Fibroblast of the aortic adventitia (primary cell): ENCODE measurements at regions not wholly inside any gene's neighbourhood (a gene's known extent, or its start where the extent isn't known, plus 50 kb on each side); places are given as distances from the start of the nearest gene placed in this dataset.

Experiments
- DNase-seq: peaks from one replicate; pipeline ENCODE4 v3.0.0-alpha.2; 2010; ENCODE audit warnings: low read depth
- H3K4me3 ChIP-seq: 2 replicates; pipeline ENCODE4 v1.5.1; 2011; ENCODE audit warnings: low read depth, mild to moderate bottlenecking, control low read depth, low read length, moderate library complexity
- TF ChIP-seq, protein P1 (sequence below): IDR thresholded peaks from 2 replicates; pipeline ENCODE4 v1.5.1; 2011; ENCODE audit warnings: mild to moderate bottlenecking, low read length, control low read depth, inconsistent platforms; ENCODE audit not compliant: insufficient read depth

DNA sequence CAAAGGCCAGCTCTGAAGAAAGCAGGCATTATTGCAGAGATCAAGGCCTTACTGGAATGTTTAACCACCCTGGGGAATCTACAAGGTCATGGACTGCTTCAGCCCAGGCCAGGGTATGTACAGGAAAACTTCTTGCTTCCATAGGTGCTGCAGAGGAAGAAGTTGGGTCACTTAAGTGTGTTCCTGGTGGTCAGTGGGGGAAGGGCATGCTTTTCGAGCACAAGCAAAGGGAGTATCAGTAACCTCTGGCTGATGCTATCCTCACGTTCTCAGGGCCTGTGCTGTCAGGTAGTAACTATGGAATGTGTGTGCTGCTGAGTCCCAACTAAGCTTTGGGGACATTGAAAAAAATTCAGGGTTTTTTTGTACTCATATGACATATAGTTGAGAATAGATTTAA is 234.0 kb upstream of the SP4 start:
- TF ChIP-seq, protein P1, sequence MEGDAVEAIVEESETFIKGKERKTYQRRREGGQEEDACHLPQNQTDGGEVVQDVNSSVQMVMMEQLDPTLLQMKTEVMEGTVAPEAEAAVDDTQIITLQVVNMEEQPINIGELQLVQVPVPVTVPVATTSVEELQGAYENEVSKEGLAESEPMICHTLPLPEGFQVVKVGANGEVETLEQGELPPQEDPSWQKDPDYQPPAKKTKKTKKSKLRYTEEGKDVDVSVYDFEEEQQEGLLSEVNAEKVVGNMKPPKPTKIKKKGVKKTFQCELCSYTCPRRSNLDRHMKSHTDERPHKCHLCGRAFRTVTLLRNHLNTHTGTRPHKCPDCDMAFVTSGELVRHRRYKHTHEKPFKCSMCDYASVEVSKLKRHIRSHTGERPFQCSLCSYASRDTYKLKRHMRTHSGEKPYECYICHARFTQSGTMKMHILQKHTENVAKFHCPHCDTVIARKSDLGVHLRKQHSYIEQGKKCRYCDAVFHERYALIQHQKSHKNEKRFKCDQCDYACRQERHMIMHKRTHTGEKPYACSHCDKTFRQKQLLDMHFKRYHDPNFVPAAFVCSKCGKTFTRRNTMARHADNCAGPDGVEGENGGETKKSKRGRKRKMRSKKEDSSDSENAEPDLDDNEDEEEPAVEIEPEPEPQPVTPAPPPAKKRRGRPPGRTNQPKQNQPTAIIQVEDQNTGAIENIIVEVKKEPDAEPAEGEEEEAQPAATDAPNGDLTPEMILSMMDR, result no peak
- no peak for DNase-seq
- H3K4me3 ChIP-seq, result no peak overlapping the region

DNA sequence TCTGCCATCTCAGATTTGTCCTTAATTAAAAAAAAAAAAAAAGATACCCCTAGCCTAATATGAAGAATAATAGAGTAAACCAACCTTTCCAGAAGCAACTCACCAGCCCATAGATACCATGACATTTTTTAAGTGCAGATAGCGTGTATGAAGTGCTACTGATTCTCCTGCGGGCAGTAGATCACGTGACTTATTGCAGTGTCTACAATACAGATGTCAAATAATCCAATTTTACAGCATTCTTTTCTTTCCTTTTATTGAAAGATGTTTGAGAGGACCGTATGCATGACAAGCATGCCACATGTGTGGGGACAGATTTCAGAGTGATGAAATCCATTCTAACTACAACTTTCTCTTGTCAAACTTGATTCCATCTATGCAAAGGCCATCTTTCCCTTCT is 232.9 kb upstream of the SP4 start:
- no peak for DNase-seq
- TF ChIP-seq, protein P1, result no peak

DNA sequence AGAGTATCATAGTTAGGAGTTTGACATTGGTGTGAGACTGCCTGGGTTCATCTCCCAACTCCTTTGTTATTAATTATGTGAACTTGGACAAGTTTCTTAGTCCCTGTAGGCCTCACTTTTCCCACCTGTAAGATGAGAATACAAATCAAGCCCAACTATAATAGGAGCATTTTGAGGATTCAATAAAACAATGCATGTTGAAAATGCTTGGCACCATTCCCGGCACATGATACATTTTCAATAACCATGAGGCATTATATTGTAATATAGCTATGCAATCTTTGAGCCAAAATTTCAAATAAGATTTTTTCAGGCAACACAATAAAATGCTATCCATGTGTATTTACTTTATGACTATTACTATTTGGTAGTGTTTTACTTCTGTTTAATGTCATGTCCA is 229.0 kb upstream of the SP4 start:
- DNase-seq, result no peak
- TF ChIP-seq, protein P1, result no peak
- H3K4me3 ChIP-seq, result no peak overlapping the region

More for the DNA sequence above, 232.9 kb upstream of the SP4 start:
- H3K4me3 ChIP-seq, result no peak overlapping the region

DNA sequence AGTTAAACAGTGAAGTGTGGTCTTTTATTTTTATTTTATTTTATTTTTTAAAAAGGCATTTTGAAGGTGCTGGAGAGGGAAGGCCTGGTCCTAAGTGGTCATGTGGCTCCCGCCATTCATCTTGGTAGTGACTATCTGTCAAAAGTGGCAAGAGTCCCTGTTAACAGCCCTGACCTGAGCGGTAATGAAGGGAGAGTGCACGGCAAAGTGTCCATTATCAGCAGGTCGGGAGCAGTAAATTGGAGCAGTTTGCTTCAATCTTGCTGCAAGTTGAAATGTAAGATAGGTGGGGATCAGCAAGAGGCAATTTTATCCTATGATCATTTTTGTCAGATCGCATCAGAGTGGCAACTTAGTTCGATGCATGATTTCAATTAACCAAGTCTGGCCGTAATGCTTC is 227.4 kb upstream of the SP4 start:
- H3K4me3 ChIP-seq, result no peak overlapping the region
- DNase-seq, result no peak
- TF ChIP-seq, protein P1, result no peak

DNA sequence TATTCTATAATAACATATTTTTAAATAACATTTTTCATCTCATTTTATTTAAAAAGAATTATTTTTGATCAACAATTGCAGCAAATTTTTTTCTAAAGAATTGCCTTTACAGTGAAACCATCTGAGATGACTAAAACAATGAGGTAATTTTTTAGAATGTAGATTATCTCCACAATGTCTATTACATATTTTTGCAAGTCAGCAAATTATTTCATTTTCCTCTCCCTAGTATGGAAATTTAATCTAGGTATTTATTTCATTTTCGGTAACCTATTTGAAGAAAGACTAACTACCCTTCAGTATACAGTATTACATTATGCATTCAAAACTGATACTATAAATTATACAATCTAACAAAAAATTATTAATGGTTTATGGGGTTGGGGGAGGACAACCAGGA is 213.2 kb upstream of the SP4 start:
- TF ChIP-seq, protein P1, result no peak
- no peak overlapping the region for H3K4me3 ChIP-seq
- no peak for DNase-seq

DNA sequence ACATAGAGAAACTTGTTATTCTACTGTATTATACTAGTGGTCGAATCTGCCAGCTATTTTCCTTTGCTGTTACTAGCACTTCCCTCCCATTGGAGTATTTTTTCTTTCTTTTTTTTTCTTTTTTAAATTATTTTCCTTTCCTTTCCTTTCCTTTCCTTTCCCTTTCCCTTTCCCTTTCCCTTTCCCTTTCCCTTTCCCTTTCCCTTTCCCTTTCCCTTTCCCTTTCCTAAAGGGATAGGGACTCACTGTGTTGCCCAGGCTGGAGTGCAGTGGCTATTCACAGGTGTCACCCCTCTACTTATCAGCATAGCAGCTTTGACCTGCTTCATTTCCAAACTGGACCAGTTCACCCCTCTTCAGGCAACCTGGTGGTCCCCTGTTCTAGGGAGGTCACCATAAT is 212.6 kb upstream of the SP4 start:
- H3K4me3 ChIP-seq, result no peak overlapping the region
- TF ChIP-seq, protein P1, result no peak
- no peak for DNase-seq

DNA sequence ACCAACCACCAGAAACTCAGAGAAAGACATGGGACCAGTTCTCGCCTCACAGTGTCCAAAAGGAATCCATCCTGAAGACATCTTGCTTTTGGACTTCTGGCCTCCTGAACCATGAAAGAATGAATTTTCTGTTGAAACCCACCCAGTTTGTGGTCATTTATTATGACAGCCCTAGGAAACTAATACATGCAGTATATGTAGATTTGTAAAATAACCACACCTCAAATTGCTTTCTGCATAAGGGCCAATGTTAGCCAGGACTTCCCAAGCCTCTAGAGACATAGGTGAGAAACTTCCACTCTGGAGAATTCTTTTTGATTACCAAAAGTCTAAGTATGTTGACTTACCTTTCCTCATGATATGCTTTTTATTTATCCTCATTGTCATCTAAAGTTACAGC is 210.5 kb upstream of the SP4 start:
- no peak for DNase-seq
- no peak overlapping the region for H3K4me3 ChIP-seq
- TF ChIP-seq, protein P1, result no peak
